CD4-positive, alpha-beta T cell treated with Interleukin-2 at 100 ng/mL for 4 hours (primary cell): ENCODE measurements at regions not wholly inside any gene's neighbourhood (a gene's known extent, or its start where the extent isn't known, plus 50 kb on each side); places are given as distances from the start of the nearest gene placed in this dataset.

Experiments used
- DNase-seq: peaks from one replicate; pipeline ENCODE4 v3.0.0-alpha.2; 2020; ENCODE audit warnings: low spot score

DNA sequence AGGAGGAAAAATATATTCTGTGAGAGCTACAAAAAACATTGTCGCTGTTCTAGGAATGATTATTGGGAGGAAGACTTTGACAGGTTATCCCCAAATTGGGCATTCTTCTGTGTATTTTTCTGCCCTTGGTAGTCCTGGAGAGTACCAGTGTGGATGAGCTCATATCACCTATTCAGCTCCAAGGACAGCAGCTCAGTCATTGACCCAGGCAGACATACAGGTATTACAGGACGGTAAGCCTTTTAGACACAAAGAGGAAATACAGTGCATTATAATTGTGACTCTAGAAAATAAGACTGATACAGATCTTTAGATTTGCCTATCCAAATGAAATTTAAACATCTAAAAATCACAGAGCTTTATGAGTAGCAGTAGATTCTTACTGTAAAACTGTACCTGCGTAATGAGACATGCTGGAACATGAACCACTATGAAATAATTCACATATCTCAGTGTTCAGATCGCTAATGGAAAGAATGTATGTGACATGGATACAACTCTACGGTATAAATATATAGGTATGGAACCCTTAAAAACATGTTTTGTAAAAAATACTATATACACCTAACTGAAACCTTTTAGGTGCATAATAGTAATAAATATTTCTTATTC lies 56.0 kb downstream of the PLK2 start:
- no peak for DNase-seq

DNA sequence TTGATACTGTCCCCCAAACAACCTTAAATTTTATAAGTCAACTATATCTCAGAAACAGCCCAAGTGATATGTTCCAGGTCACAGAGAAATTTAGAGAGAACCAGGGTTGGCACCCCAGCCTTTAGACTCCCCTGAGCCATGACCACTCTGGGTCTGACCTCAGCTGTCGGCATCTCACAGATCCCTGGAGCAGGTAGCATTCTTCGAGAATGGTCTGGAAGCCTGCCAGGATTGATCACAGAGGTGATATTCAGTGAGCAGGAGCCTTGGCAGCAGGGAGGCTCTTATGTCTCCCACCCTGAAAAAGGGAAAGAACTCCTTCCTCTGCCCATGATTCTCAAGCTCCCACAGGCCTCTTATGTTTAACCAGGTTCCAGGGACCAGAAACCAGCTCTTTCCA lies 58.2 kb downstream of the PLK2 start:
- DNase-seq: no peak

DNA sequence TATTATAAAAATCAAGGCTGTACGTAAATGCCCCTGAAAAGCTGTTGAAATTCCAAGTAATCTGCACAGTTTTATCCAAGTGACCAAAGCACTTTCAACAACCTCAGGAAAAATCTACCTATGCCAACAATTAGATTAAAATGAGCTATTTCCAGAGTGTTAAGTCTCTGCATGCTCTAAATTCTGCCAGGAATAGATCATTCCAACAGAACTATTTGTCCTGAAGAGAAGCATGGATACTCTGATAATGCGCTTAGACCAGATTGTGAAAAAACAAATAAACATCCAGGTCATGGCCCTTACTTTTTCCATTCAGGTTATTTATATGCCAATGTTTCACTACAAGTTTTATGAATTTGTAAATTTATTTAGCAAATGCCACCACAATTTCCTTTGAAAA lies 59.1 kb downstream of the PLK2 start:
- no peak for DNase-seq

DNA sequence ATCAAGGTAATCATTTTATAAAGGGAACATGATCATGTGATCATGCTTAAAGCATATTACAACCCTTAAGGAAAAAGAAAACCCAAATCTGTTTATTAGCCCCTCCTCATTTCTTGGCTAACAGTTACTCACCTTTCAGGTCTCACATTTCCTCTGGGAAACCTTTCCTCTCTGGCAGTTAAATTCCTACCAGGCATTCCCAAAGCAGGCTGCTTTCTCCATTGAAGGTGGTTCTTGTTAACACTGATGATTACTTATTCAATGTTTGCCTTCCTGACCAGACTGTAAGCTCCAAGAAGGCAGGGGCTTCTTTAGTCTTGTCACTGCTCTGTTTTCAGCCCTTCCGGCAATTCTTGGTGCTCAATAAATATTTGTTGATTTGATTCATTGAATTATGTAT lies 59.9 kb downstream of the PLK2 start:
- no peak for DNase-seq

DNA sequence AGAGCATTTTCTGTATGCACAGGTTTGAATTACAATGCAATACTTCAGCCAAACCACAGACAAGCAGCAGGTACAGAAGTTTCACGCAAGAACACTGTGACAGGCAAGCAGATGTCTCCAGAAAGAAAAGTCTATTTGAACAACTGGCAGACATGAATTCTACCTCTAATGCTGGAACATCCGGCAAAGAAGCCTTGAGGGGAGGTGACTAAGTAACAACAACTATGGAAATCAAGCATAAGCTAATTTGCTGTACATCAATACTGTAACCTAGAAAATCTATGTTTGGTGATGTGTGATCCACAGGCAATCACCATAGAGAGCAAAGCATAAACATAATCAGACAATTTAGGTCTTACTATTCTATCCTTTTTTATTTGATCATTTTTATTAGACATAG lies 65.5 kb downstream of the PLK2 start:
- DNase-seq: no peak

DNA sequence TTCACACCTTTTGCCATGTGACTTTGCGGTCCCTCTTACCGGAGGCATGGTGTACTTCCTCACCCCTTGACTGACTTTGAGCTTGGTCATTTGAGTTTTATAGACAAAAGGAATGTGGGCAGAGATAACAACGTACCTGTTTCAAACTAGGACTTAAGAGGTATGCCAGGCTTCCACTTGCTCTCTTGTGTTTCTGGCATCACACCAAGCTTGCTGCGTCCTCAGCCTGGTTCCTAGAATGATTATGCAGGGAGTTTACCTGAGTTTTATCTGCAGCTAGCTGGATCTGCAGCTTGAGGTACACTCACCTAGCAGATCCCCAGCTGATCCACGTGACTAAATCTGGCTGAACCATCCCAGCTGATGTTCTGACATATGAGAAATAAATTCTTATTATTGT lies 66.2 kb downstream of the PLK2 start:
- DNase-seq: no peak

DNA sequence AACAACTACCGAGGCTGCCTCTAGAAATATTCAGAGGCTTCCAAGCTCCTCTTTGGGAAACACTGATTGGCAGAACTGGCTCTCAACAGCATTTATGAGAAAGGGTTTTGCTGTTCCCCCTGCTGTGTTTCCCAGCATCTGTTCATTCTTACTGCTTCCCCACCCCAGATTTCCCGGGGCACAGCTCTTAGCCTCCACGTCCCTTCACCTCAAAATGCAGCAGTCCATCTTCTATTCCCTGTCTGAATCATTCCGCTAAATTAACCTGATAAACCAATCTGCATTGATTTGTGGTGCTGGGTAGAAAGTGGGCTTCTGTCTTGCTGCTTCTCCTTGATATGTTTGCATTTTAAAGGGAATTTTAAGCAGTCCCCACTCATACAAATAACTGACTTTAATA lies 67.4 kb downstream of the PLK2 start:
- DNase-seq: no peak

DNA sequence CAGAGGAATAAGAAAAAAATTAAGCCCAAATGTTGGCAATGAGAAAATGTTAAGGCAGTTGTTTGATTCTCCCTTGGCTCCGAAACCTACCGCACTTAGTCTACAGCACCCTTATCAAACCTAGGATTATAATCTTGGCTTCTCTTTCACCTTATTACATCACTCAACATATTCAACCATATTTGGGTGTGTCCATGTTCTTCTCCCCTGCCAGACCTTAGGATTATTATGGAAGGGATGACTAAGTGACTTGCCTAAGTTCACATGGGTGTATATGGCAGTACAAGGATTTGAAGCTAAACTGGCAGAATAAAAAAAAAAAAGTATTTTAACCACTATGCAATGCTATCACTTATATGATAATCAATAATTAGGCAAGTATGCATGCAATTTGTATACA lies 76.4 kb downstream of the PLK2 start:
- DNase-seq: no peak

DNA sequence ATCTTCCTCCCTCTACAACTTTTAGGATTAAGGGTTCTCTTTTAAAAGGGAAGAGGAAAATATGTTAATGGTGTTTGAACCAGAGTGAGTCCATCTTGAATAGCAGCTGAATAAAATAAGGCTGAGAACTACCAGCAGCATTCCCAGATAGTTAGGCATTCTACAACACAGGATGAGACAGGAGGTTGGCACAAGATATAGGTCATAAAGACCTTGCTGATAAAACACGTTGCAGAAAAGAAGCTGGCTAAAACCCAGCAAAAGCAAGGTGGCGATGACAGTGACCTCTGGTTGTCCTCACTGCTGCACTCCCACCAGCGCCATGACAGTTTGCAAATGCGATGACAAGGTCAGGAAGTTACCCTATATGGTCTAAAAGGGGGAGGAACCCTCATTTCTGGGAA lies 77.8 kb downstream of the PLK2 start:
- DNase-seq: no peak

DNA sequence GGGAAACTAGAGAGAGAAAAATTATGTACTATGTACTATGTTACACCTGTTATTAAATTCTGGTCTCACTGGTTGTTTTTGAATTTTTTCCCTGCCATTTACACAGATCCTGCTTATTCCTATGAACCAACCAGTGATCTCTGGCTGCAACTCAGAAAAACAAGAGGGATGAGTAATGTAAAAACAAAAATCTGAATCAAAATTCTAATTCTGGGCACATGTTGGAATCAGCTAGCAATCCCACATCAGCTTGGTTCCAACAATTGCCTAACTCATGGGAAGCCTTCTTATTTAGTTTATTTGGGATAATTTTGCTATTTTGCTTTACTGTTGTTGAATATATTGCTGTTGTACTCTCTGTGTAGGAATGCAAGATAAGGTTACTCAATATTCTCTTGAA lies 78.3 kb downstream of the PLK2 start:
- DNase-seq: no peak

DNA sequence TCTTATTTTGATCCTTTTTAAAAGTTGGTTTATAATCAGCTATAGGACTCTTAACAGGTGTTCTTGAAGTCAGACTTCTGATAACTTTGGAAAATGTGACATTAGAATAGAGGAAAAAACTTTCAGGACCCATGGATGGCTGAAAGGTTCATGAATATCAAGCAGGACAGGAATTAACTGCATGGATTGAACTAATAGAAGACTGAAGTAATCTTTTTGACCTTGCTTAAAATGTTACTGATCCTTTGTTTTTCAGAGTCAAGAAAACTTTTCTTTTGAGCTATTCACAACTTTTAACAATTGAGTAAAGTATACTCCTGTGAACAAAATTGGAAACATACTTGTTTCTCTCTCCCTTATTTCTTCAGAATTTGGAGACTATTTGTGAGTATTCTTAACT lies 79.2 kb downstream of the PLK2 start:
- DNase-seq: no peak

DNA sequence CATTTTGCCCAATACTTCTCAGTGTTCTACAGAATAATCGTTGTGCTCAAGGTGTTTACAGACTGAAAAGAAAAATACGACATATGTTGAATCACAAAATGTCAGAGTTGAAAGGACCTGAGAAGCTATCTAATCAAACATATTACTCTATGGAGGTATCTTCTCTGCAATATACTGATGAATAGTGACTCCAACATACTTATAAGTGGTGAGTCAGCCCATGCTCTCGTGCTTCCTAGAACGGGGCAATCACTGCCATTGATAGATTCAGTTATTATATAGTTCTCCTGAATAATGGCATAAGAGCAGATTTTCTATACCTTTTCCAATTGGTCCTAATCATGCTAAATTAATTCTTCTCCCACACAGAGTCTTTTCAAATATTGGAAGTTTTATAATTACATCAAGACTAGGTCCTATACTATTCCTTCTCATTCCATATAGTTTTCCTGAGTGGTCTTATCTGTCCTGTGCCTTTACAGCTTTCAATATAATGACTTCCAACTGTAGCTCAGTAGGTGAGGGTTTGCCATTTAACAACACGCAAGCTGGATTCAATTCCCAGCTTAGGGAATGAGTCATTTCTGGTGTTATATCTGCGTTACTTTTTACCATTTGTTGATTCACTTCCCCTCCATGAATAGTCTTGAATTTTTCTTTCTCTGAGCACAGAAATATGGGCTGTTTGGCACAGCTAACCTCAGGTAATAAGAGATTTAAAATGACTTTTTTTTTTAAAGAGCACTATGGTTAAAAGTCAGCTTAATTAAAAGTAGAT lies 81.1 kb downstream of the PLK2 start:
- no peak for DNase-seq

DNA sequence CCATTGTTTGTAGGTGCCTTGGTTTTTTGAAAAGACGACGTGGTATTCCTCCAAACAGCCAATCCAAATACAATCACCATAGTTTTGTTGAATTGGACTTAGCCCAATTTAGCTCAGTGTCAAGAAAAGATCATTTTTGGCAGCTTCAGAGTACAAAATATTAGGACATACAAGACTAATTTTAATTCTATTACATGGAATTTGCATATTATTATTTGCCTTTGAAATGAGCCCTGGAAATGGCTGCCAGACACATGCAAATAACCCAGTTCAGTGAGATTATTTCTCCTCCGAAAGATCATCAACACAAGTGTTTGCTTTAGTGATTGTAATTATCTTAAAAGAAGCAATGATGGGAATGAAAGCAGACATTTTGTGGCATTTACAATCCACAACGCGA lies 89.3 kb downstream of the PLK2 start:
- no peak for DNase-seq

DNA sequence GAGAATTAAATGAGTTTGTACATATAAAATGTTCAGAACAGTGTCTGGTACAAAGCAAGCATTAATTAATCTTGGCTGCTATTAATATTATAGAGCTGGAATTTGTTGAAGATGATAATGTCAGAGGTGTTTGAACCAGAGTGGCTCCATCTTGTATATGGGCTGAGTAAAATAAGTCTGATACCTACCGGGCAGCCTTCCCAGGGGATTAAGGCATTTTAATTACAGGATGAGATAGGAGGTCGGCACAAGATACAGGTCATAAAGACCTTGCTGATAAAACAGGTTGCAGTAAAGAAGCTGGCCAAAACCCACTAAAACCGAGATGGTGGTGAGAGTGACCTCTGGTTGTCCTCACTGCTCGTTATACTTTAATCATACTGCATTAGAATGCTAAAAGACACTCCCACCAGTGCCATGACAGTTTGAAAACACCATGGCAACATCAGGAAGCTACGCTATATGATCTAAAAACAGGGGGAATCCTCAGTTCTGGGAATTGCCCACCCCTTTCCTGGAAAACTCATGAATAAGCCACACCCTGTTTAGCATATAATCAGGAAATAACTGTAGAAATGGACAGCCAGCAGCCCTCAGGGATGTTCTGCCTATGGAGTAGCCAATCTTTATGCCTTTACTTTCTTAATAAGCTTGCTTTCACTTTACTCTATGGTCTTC lies 90.2 kb downstream of the PLK2 start:
- DNase-seq: no peak

DNA sequence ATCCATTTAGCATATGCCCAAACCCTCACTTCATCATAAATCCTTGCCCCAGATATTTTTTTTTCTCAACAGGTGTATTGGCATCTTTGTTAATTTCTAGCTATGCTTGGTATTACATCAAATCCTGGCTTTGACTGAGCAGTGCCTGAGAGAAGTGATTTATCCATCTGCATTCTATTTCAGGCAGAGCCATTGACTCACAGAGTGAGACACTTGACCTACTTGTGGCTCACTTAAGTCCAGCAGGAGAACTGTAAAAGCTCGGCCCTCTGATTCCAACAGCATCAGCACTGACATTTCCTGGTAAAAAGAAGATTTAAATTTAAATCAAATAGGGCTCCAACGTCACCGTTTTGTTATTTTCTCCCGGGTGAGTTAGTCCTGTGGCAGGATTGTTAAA lies 93.4 kb downstream of the PLK2 start:
- no peak for DNase-seq

DNA sequence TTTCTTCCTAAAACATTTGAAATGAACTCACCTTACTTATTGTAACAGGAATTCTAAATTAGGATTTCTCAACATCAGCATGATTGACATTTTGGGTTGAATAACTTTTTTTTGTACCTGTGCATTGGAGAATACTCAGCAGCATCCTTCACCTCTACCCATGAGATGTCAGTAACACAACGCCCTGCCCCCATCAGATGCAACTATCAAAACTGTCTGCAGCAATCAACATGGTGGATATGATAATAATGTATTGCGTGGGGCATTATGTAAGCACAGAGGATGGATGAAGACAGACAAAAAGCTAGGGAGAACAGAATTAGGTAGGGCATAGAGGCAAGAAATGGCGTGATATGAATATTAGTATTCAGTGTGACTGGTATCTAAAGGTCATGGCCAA lies 94.1 kb downstream of the PLK2 start:
- DNase-seq: no peak

DNA sequence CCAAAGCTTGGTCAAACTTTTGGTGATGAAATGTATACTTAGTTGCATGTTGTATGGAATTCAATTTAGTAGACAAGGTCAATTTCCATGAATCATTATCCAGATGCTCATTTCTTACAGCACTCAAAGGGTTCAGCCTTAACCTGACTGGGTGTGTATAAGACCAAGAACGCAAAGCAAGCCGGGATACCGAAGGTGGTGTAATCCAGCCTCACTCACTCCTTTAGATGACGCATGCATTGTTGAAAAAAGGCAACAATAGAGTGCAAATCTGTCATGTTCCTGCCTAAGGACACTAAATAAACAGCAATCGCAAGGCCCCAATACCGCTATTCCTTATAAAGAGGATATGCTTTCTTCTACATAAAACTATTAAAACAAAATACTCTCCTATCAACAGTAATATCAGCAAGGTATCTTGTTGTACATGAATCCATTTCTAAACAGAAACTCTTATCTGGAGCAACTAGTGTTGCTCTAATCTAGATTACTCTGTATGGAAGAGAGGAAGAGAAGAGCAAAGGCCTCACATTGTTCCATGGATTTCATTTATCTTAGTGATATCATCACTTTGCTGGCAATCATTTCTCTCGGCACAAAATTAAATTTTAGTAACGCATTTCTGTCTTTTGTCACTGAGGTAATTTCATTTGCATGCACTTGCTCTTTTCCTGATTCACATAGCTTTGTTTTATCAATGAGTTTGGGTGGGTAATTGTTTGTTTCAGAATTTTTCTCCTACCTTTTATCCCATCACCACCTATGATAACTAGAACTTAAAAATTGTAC lies 96.2 kb downstream of the PLK2 start:
- DNase-seq: no peak

DNA sequence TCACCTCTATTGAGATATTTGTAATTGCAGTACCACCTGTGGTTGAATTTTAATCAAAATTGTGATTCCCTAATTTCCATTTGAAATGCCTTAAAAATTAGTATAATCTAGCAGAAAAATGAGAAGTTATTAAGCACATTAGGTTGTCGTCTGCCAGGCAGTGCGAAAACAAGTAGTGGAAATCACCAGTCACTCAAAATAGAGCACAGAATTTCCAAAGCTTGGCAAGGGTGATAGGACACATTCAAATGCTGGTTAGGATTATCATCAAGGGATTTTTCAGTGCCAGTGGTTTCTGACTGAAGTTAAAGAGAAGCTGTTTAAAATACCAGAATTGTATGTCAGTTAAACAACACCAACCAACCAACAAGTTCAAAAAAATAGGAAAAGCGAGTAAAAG lies 97.8 kb downstream of the PLK2 start:
- no peak for DNase-seq

DNA sequence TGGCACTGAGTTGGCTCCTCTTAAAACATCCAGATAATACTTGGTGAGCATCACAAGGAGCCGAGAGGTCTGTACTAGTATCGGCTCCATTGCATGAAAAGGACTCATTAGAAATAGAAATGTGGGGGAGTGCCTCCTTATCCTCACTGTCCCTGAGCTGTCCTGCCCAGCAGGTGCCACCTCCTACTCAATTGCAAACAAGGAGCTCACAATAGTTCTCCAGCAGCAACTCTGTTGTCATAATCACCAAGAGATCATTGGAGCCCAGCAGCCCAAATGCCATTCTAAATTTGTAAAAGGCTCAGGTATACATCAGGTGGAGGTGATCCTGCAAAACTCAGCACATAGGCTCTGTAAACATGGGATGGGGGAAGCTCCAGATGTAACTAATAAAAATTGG lies 99.1 kb downstream of the PLK2 start:
- no peak for DNase-seq

DNA sequence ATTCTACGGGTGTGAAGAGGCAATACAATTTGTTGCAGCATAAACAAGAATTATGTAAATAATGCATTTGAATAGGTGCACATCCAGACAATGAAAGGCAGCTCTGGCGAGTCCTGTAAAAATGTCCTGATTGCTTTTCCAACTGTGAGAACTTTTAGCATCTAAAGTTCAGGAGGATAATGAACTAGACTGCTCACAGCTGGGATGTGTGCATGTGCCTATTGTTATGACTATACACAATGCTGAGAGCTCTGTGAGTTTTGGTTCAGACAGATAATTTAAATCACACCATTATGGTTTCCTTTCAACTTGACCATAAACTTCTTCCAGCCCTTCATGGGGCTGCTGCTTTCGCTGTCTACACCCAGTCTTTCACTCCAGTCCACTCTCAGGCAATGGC lies 99.9 kb downstream of the PLK2 start:
- no peak for DNase-seq

DNA sequence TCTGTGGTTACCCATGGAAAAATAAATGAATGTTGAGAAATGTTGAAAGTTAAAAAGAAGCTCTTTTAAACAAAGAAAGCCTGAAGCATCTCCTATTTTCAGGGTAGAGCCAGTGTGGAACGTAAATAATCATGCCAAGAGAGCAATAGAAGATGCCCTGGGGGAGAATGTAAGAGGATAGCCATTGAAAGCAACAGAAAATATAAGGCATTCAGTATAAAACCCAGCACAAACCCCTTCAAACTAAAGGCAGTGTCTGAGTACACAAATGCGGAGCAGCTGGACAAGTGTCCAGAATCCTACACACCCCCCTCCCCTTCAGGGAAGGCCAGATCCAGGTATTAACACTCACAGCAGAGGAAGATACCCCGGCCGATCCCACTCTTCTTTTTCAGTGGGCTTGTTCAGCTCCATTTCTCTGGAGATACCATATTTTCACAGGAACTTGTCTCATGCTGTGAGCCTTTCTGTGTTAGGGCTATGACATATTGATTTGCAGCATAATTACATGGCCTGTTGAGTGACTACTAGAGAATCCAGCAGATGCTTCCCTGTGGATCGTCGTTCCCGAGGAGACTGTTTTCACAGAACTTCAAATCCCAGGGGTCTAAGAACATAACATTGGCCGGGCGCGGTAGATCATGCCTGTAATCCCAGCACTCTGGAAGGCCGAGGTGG lies 101.2 kb downstream of the PLK2 start:
- DNase-seq: no peak

DNA sequence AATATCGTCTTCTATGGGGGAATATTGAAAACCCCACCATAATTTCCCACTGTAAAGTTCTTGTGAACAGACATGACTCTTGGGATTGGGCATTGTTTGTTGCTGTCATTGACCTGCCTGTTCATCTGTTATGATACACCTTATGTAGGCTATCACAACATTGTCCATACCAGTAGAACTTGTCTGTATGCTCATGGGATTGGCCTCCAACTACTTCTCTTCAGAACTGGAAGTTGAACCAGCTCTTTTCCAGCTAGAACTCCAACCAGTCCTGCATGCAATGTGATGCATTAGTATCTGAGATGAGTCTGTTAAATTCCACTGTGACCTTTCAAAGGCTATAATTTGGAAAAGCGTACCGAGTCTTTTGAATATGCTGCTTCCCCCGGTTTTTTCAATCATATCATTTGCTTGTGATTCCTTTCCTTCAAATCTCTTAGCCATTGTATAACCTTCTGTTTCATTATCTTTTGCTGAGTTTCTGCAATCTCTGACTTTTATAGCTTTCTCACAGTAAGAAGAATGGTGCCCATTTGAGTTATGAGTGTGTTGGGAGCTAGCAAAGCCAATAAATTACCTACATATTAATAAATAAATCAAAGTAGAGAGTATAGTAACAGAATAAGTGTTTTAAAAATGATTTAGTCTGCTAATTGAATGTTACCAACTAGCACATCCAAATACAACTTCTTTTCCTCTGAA lies 101.9 kb downstream of the PLK2 start:
- DNase-seq: no peak
